ENCODE measurements at regions not wholly inside any gene's neighbourhood (a gene's known extent, or its start where the extent isn't known, plus 50 kb on each side); places are given as distances from the start of the nearest gene placed in this dataset.

DNA sequence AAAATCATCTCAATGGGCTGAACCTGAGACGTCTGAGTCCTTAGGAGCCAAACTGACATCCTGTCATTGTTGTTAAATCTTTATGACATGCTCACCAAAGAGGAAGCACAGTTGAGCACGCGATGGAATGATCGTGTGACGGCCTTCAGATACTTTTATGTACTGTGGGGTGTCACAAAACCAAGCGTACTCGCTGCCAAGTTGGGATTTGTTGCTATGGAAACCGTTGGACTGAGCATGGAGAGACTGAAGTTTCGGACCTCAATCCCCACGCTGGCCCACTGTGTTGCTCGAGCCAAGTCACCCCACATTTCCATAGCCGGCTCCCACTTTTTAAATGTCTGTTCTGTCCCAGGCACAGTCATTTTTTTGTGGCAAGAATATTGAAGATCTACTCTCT is 222.8 kb upstream of the SDK2 start:
- no peak overlapping the region for H3K4me3 ChIP-seq (ENCODE audit: low read depth, low read length)
- no peak for DNase-seq (ENCODE audit: low read depth)

DNA sequence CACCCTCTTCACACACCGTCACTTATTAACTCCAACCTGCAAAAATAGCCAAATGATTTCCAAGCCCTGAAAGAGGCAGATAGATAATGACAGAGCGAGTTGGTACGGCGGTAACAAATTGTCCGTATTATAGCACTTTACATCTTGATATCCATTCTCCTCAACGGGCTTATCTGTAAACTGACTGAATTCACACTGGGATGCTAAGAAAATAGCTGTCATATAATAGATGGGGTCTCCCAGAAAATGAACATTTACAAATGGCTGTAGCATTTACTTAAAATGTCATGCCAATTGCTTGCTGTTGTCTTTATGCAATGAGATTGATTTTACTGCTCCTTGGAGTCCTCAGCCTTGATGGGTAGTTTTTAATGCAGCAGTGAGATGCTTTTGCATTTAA is 225.8 kb upstream of the SDK2 start:
- no peak for DNase-seq (ENCODE audit: low read depth)
- no peak overlapping the region for H3K4me3 ChIP-seq (ENCODE audit: low read depth, low read length)

DNA sequence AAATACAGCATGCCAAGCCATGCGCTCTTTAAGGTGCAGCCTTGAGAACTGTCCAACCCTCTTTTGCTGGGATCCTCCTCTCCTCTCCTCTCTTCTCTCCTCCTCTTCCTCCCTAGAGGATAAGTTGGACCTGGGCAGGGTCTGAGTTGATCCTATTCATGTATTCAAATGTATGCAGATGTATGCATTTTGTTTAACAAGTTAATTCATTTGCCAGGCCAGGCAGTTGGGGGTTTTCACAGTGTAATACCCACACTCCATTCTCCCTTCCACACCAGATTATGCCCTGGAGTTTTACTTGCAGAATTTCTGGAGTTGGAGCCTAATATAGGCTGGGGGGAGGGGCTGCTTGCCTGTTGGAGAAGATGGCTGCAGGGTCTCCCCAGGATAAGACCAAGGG is 226.2 kb upstream of the SDK2 start:
- H3K4me3 ChIP-seq (ENCODE audit: low read depth, low read length): no peak overlapping the region
- no peak for DNase-seq (ENCODE audit: low read depth)

DNA sequence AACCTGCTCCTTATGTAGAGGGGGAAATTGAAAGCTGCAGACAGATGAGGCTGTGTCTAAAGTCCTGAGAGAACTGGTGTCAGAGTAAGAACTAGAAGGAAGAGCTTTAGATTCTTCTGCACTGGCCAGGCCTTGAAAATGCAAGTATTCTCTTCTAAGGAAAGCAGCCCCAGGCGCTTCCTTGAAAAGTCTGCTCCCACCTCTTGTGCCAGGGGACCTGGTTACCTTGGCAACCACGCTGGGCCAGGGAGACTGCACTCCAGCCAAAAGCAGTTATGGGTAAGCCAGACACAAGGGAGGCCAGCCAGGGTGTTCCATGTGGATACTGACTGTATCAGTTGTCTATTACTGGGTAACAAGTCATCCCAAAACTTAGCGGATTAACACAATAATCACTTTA is 228.6 kb upstream of the SDK2 start:
- no peak overlapping the region for H3K4me3 ChIP-seq (ENCODE audit: low read depth, low read length)
- DNase-seq (ENCODE audit: low read depth): no peak

DNA sequence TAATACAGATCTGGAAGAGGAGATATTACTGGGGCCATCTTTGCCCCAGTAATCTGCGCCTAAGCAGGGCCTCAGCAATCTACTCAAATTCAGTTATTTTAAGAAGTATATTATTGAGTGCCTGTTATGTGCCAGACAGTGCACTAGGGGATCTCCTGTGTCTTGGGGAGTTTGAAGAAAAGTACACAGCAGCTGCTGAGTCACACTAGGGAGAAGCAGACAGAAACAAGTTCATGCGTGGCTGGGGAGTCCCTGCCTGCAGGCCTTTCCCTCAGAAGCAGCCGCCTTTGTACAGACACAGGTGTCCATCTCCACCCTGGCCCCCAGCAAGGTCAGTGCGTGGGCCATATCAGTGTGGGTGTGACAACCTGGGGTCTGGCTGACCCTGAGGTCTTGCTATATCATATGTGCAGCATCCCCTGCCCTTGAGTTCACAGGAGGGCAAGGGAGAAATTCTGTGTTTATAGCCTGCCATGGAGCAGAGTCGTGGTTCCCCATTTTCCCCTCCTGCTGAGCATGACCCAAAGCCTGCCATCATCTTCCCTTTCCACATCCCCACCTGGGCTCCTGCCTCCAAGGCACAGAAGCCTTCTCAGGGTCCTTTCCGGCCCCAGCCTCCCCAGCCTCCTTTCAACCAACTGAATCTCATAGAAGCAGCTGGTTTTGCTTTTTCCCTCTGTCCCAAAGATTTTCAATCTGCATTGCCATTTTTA is 229.9 kb upstream of the SDK2 start:
- DNase-seq (ENCODE audit: low read depth): no peak
- no peak overlapping the region for H3K4me3 ChIP-seq (ENCODE audit: low read depth, low read length)

DNA sequence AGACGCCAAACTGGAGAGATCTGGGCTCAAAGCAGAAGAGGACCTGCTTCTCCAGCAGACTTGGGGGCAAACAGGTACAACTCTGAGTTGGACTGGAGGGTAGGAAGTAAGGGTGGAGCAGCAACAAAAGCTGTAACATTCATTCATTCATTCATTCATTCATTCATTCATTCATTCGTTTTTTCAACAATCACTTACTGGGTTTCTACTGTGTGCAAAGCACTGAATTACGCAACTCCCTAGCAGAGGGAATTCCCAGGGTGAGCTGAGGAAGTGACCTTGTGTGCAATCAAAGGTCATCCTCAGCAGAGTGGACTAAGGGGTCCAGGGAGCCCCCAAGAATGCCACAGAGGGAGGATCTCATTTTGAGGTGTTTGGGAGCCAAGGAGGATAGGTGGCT is 231.1 kb upstream of the SDK2 start:
- no peak for DNase-seq (ENCODE audit: low read depth)
- no peak overlapping the region for H3K4me3 ChIP-seq (ENCODE audit: low read depth, low read length)

DNA sequence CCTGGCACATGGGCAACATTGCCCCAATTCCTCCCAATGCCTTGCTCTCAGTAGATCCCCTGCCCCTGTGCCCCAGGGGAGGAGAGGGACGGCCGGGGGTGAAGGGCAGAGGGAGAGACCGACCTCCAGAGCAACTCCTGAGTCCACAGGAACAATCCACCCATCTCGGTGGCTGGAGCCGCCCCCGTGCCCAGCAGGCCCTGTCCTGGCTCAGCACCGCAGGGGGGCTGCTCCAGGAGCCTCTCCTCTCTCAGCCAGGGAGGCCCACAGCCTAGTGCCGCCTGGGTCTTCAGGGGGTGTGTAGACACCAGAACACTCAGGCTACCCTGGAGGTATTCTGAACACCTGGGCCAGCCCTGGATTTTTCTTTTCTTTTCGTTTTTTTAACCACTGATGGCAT is 233.7 kb upstream of the SDK2 start:
- H3K4me3 ChIP-seq (ENCODE audit: low read depth, low read length): no peak overlapping the region
- DNase-seq (ENCODE audit: low read depth): no peak

DNA sequence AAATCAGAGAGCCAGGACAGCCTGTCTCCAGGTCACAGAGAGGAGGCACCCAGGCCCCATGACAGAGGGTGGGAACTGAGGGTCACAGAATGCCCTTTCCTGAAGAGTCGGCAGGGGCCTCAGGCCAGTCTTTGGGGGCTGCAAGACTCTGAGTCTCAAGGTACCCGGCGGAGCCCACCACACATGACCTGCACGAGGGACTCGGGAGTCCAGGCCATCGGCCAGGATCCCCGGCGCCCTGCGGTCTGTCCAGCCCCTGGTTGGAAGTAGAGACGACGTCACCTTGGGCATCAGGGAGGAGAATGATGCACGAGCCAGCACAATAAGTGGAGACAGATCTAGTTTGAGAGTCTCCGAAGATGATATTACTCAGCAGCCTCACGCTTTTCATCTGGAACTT is 234.7 kb upstream of the SDK2 start:
- no peak overlapping the region for H3K4me3 ChIP-seq (ENCODE audit: low read depth, low read length)
- no peak for DNase-seq (ENCODE audit: low read depth)

DNA sequence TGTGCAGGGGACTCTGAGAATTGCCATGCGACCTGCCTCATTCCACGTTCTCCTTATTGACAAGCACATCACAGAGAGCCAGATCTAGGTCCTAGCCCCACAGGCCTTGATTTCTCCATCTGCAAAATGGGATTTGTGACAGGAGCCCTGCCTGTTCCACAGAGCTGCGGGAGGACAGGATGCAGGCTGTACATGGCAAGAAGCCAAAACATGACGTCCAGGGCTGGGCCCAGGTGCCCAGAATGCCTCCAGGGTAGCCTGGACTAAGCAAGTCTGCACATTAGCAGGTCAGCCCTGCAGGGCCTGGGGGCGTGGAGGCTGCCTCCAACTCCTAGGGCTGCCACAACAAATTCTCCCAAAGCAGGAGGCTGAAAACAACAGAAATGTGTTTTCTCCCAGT is 235.7 kb upstream of the SDK2 start:
- DNase-seq (ENCODE audit: low read depth): no peak
- no peak overlapping the region for H3K4me3 ChIP-seq (ENCODE audit: low read depth, low read length)

DNA sequence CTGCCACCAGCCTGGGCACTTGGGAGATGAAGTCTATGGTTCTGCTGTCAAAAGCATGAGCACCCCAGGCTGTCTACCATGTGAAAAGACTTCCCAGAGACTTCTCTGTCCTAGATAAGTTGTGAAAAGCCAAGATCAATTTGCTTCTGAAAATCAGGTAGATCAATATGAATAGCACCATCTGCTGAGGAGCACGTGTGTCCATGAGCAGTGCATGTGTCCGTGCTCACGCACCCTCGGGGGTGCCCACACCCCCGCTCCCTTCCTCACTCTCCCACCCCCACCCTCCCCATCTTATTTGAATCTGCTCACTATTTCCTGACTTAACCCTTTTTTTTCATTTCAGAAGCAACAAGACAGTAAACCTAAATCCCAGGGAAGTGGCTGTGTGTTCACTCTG is 238.3 kb upstream of the SDK2 start:
- no peak overlapping the region for H3K4me3 ChIP-seq (ENCODE audit: low read depth, low read length)
- no peak for DNase-seq (ENCODE audit: low read depth)

DNA sequence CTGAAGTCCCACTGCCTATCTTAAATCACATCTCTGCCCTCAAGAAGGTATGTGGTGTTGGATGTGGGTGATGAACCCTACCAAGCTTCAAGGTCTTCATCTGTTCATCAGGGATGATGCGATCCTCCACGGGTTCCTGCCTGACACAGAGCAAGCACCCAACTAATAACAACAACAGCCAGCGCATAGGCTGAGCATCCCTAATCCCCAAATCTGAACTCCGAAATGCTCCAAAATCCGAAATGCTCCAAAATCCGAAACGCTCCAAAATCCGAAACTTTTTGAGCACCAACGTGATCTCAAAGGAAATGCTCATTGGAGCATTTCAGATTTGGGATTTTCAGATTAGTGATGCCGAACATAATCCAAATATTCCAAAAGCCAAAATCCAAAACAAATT is 238.9 kb upstream of the SDK2 start:
- H3K4me3 ChIP-seq (ENCODE audit: low read depth, low read length): no peak overlapping the region
- DNase-seq (ENCODE audit: low read depth): no peak

DNA sequence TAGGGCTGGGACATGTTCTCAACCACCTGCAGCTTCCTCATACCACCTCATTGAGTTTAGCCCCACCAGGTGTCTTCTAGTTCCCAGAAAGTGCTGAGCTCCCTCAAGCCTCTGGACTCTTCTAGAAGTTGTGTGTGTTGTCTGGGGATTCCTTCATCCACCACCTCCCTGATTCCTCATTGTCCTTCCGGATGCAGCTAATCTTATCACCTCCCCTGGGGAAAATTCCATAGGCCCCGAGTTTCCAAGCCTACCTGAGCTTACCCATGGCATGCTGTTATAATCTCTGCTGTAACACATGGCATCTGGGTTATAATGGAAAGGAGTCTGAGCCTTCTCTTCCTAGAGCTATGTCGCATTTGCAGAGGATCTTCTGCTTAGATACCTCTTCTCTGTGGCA is 243.5 kb upstream of the SDK2 start:
- H3K4me3 ChIP-seq (ENCODE audit: low read depth, low read length): no peak overlapping the region
- DNase-seq (ENCODE audit: low read depth): no peak

DNA sequence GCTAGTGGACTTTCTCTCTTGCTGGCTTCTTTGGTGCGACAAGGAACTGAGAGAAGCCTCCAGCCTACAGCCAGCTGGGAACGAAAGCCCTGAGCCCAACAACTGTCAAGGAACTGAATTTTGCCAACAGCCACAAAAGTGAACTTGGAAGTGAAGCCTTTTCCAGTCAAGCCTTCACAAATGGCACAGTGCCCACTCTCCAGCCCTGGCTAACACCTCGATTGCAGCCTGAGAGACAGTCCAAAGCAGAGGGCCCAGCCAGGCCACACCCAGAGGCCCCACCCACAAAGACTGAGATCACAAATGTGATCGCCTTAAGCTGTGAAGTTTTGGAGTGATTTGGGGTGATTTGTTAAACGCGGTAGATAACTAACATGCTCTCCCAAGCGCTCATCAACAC is 244.6 kb upstream of the SDK2 start:
- no peak overlapping the region for H3K4me3 ChIP-seq (ENCODE audit: low read depth, low read length)

DNA sequence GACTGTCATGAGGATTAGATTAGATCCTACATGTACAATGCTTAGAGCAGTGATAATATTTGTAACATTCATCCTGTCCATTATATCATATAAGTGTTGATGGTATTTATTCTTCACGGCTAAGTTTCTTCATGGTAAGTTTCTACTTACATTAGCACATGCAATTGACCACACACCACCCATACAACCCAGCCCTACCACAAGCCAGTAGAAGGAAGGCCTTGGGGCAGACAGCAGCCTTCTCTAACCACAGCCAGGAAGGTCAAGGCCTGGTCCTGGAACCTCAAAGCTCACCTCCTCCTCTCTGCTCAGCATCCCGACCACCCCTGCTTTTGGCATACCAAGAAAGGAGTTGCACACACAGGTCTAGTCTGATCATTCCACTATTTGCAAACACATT is 245.2 kb upstream of the SDK2 start:
- DNase-seq (ENCODE audit: low read depth): no peak
- no peak overlapping the region for H3K4me3 ChIP-seq (ENCODE audit: low read depth, low read length)

More for the DNA sequence above, 244.6 kb upstream of the SDK2 start:
- no peak for DNase-seq (ENCODE audit: low read depth)

DNA sequence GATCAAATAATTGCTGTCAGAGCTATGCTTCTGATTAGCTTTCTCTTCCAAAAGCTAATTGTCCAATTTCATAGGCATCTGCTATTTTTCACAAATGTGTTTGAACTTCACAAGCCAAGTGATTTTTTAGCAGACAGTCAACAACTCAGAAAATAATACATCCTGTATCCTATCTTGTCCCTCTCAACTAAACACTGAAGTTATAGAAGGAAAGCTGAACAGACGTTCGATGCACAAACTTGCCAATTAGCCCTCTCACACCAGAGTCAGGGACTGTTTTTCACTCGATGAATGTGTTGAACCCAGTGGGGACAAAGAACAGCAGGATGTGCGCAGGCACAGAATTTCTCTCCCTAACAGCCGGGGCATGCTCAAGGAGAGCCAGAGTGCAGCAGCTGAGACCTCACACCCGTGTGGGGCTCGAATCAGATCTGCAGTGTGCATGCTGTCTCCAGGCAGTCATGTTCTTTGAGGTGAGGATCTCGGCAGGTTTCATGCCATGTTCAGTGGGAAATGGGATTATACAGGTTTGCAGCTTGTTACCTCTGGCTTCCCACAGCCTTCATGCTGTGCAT is 246.7 kb upstream of the SDK2 start:
- H3K4me3 ChIP-seq (ENCODE audit: low read depth, low read length): no peak overlapping the region
- DNase-seq (ENCODE audit: low read depth): no peak

DNA sequence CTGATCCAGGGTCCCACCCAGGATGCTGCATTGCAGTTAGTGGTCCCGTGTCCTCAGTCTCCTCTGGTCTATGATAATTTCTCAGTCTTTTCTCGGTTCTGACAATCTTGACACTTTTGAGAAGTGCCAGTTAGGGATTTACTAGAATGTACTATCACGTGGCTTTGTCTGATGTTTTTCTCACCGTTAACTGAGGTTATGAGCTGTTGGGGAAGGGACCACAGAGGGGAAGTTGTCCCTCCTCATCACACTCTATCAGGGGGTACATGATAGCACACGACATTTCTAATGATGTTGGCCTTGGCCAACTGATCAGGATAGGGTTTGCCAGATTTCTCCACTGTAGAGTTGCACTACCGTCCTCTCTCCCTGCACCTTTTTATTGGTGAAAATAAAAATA is 250.9 kb upstream of the SDK2 start:
- no peak for DNase-seq (ENCODE audit: low read depth)
- H3K4me3 ChIP-seq (ENCODE audit: low read depth, low read length): no peak overlapping the region

DNA sequence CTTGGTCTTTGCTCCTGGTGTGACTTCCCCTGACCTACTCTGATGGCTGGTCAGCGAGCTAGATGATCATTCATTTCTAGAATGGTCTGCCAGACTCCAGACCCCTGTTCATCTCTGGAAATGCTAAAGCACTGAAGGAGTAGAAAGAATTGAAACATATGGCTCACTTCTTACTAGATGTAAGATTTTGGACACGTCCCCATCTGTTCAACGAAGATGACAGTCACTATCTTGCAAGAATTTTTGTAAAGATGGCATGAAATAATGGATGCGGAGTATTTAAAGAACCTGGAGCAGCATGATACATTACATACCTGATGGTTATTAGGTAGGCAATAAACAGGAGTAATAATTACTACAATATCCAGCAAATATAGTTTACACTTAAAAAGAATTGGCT is 252.7 kb upstream of the SDK2 start:
- no peak overlapping the region for H3K4me3 ChIP-seq (ENCODE audit: low read depth, low read length)

DNA sequence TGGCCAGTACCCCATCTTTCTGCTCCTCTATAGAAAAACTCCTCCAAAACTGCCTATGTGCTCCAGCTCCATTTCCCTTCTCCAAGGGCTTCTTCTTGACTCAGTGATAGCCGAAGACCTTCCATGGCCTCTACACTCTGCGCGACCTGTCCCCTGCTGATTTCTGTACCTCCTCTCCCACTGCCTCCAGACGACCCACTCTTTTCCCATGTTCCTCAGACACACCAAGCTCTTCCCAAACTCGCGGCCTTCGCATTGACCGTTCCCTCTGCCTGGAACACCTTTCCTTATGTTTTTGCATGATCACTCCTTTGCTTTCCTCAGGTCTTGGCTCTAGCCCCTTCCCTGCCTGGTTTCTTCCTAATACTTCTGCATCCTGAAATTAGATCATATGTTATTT is 255.6 kb upstream of the SDK2 start:
- DNase-seq (ENCODE audit: low read depth): no peak
- H3K4me3 ChIP-seq (ENCODE audit: low read depth, low read length): no peak overlapping the region

More for the DNA sequence above, 252.7 kb upstream of the SDK2 start:
- no peak for DNase-seq (ENCODE audit: low read depth)

DNA sequence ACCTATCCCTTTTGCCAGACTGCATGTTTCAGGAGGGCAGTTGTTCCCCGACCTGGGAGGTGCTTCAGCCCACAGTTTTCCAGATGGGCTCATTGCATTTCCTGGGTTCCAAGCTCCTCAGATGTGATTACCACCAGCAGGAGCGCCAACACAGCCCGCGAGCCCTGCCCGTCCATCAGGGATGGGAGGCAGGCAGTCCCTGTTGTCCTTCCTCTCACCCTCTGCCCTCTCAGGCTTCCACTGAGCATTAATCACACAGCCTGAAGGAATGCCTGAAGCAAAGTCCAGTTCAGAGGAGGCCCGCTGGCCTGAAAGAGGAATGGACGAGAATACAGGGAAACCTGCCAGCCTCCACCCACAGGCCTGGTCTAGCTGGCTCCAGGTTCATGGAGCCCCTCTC is 256.3 kb upstream of the SDK2 start:
- H3K4me3 ChIP-seq (ENCODE audit: low read depth, low read length): no peak overlapping the region
- DNase-seq (ENCODE audit: low read depth): no peak

DNA sequence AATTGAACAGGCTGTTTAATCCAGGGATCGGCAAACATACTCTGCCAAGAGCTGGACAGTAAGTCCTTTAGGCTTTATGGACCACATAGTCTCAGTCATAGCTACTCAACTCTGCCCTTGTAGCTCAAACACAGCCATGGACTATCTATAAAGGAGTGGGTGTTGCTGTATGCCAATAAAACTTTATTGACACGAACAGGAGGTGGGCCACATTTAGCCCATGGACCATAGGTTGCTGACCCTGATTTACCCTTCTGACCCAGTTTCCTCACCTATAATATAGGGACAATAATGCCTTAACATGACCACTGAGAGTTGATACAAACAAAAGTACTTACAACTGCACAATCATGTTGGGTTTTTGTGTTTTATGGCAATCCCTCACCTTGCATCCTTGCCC is 257.0 kb upstream of the SDK2 start:
- no peak overlapping the region for H3K4me3 ChIP-seq (ENCODE audit: low read depth, low read length)

DNA sequence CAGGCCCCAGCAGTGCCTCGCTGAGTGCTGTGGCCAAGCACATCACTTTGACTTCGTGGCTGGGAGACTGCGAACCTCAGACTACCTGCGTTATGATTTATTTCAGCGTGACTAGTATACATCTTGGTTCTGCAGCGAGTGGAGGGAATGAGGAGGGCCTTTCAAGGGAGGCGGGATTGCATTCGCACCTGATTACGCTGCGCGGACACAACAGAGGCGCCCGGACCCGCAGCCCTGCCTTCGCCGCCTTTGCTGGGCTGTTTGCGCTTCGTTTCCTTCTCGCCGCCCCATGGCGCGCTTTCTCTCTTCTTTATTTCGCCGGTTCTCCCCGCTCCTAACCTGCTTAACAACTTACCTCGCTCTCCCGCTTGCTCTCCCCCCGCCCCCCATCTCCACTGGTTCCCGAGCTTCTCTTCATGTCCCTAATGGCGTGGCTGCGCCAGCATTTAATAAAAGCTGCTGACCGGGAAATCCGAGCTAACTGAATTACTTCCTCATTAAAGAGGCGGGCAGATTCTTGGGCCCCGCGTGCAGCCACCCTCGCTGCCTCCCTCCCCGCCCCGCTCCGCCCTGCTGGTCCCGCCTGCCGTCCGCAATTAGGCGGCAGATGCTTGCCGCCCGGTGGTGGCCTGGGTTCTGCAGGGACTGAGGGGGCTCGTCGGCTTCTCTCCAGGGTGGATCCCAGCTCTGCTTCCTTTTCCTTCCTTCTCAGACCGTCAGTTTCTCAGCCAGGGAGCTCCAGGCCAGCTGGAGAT is 257.6 kb upstream of the SDK2 start:
- H3K4me3 ChIP-seq (ENCODE audit: low read depth, low read length): no peak overlapping the region
- DNase-seq (ENCODE audit: low read depth): no peak

More for the DNA sequence above, 257.0 kb upstream of the SDK2 start:
- DNase-seq (ENCODE audit: low read depth): no peak
